ENCODE measurements at regions not wholly inside any gene's neighbourhood (a gene's known extent, or its start where the extent isn't known, plus 50 kb on each side); places are given as distances from the start of the nearest gene placed in this dataset.

DNA sequence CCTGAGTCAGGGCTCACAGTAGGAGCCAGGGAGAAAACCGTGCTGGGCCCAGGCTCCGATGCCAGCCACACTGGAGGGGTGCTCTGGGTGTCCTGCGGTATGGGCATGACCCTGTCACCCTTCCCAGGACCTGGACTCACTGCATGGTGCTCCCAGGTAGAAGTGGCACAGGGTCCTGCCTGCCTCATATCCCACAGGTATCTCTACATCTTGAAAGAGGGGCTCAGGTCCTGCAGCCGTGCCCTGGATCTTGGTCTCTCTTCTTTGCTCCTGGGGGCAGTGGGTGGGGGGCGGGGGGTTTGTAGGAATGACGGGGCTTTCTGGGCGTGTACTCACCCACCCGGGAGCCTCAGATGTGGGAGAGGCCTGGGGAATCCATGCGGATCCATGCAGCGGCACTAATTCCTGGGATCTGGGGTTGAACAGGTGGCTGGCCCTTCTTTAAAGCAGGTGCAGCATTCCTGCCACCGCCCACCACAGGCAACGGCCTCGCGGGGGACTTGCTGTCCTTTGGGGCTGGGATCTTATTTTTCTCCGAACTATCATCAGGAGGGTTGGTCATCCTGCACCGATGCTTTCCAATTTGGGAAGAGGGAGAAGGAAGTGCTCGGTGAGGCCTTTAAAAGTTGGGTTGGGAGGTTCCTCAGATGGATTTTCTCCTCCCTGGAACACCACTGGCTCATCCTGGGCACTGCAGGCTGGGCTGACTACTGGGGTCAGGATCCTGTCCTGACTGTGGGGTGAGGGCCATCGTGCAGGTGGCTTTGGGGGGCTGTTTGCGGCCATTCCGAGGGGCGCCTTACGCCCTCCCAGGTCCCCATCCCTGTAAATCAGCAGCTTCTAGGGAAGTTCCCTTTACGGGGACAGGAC lies 886.4 kb downstream of the BRD1 start:
- no peak for DNase-seq (ENCODE audit: low read depth in 1 of 2, low spot score in 1 of 2)
- H3K4me3 ChIP-seq (replicated peaks; ENCODE audit: insufficient read depth, low read length) = no peak overlapping the region
- TF ChIP-seq POLR2AphosphoS5 (IDR thresholded peaks at IDR 0.05; ENCODE audit: low read depth) (no peak), SPI1 (IDR thresholded peaks at IDR 0.05; ENCODE audit: borderline replicate concordance, low read depth) (no peak), GABPA (IDR thresholded peaks at IDR 0.05; ENCODE audit: low read depth) (no peak)
- TF ChIP-seq, protein P1, sequence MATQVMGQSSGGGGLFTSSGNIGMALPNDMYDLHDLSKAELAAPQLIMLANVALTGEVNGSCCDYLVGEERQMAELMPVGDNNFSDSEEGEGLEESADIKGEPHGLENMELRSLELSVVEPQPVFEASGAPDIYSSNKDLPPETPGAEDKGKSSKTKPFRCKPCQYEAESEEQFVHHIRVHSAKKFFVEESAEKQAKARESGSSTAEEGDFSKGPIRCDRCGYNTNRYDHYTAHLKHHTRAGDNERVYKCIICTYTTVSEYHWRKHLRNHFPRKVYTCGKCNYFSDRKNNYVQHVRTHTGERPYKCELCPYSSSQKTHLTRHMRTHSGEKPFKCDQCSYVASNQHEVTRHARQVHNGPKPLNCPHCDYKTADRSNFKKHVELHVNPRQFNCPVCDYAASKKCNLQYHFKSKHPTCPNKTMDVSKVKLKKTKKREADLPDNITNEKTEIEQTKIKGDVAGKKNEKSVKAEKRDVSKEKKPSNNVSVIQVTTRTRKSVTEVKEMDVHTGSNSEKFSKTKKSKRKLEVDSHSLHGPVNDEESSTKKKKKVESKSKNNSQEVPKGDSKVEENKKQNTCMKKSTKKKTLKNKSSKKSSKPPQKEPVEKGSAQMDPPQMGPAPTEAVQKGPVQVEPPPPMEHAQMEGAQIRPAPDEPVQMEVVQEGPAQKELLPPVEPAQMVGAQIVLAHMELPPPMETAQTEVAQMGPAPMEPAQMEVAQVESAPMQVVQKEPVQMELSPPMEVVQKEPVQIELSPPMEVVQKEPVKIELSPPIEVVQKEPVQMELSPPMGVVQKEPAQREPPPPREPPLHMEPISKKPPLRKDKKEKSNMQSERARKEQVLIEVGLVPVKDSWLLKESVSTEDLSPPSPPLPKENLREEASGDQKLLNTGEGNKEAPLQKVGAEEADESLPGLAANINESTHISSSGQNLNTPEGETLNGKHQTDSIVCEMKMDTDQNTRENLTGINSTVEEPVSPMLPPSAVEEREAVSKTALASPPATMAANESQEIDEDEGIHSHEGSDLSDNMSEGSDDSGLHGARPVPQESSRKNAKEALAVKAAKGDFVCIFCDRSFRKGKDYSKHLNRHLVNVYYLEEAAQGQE (IDR thresholded peaks at IDR 0.05; ENCODE audit: insufficient replicate concordance, low read depth) = no peak
- TF ChIP-seq, protein P2, sequence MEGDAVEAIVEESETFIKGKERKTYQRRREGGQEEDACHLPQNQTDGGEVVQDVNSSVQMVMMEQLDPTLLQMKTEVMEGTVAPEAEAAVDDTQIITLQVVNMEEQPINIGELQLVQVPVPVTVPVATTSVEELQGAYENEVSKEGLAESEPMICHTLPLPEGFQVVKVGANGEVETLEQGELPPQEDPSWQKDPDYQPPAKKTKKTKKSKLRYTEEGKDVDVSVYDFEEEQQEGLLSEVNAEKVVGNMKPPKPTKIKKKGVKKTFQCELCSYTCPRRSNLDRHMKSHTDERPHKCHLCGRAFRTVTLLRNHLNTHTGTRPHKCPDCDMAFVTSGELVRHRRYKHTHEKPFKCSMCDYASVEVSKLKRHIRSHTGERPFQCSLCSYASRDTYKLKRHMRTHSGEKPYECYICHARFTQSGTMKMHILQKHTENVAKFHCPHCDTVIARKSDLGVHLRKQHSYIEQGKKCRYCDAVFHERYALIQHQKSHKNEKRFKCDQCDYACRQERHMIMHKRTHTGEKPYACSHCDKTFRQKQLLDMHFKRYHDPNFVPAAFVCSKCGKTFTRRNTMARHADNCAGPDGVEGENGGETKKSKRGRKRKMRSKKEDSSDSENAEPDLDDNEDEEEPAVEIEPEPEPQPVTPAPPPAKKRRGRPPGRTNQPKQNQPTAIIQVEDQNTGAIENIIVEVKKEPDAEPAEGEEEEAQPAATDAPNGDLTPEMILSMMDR (IDR thresholded peaks at IDR 0.05; ENCODE audit: insufficient read depth, low read length) = no peak
- H3K27ac ChIP-seq (replicated peaks) = no peak overlapping the region
- H3K27me3 ChIP-seq (ENCODE audit: insufficient read depth, poor library complexity, severe bottlenecking) = no peaks in the 10 kb centered on the region

DNA sequence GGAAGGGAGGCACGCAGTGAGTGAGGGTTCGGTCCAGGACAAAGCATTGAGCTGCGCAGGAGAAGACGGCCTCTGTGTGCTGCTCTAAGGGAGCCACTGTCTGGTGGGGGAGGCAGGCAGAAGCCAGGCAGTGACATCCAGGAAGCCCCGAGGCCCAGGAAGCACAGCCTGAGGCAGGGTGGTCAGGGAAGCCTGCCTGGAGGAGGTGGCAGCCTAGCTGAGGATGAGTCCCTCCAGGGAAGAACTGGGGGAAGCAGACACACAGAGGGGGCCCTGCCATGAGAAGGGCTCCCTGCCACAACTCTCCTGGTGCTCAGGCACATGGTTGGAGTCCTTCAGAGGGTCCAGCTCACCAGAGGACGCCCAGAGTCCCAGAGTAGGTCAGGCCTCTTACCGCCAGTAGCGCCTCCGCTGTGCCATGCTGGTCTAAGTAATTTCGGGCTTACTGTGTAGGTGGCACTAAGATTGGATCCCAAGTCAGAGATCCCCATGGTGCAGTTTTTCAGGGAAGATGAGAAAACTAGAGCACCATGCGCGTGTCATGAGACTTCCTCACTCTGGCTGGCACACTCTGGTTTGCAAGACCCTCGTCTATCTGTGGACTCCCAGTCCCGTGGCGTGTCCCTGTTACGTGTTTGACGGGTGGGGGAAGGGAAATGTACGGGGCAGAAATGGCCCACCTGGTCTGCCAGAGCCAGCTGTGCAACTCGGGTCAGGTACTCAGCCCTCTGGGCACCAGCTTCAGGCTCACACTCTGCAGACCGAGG lies 887.2 kb downstream of the BRD1 start:
- DNase-seq (ENCODE audit: low read depth in 1 of 2, low spot score in 1 of 2) = no peak
- TF ChIP-seq SPI1 (IDR thresholded peaks at IDR 0.05; ENCODE audit: borderline replicate concordance, low read depth) (no peak), POLR2AphosphoS5 (IDR thresholded peaks at IDR 0.05; ENCODE audit: low read depth) (no peak), GABPA (IDR thresholded peaks at IDR 0.05; ENCODE audit: low read depth) (no peak)
- TF ChIP-seq, protein P1 (IDR thresholded peaks at IDR 0.05; ENCODE audit: insufficient replicate concordance, low read depth) = no peak
- TF ChIP-seq, protein P2 (IDR thresholded peaks at IDR 0.05; ENCODE audit: insufficient read depth, low read length) = no peak
- H3K4me3 ChIP-seq (replicated peaks; ENCODE audit: insufficient read depth, low read length) = no peak overlapping the region
- H3K27ac ChIP-seq (replicated peaks) = no peak overlapping the region
- H3K27me3 ChIP-seq (ENCODE audit: insufficient read depth, poor library complexity, severe bottlenecking) = no peaks in the 10 kb centered on the region

DNA sequence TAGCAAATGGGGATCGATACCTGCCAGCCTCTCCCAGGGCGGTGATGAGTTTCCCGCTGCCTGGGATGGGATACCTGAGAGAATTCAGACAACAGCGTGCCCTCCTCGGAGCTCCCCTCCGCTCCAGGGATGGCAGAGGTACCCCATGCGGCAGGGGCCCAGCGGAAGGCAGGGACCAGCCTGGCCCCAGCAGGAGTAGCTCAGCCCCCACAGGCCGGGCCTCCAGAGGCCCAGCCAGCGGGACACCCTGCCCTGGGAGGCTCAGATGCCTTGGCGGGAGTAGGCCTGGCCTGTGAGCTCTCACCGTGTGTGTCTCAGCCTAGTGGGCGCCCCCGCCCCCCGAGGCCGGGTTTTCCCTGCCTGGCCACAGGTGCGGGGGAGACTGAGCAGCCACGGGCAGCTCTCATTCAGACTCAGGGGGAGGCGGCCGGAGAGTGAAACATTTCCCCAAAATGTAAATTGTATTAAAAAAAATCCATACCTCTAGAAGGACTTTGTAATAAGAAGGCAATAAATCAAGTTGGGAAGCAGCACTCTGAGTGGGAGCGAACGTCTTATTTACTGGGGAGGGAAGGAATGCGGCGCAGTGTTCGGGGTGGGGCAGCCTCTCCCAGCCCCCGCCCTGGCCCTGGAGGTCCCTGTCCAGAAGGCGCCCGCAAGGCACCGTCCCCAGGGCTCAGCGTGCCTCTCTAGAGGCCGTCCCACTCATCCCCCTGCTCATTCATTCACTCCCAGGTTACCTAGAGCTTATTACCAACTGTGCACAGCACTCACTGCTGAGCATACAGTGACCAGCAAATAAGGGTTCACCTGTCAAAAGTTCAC lies 888.0 kb downstream of the BRD1 start:
- Histone ChIP-seq H3K4me3 (replicated peaks; ENCODE audit: insufficient read depth, low read length) (no peak overlapping the region), H3K27me3 (ENCODE audit: insufficient read depth, poor library complexity, severe bottlenecking) (no peaks in the 10 kb centered on the region), H3K27ac (replicated peaks) (no peak overlapping the region)
- DNase-seq (ENCODE audit: low read depth in 1 of 2, low spot score in 1 of 2) = no peak
- no peak for TF ChIP-seq GABPA (IDR thresholded peaks at IDR 0.05; ENCODE audit: low read depth)
- TF ChIP-seq, protein P2 (IDR thresholded peaks at IDR 0.05; ENCODE audit: insufficient read depth, low read length) = no peak
- TF ChIP-seq, protein P1 (IDR thresholded peaks at IDR 0.05; ENCODE audit: insufficient replicate concordance, low read depth) = no peak
- TF ChIP-seq POLR2AphosphoS5 (IDR thresholded peaks at IDR 0.05; ENCODE audit: low read depth) = no peak
- no peak for TF ChIP-seq SPI1 (IDR thresholded peaks at IDR 0.05; ENCODE audit: borderline replicate concordance, low read depth)

Data from HL-60 (cell line).